ENCODE measurements at regions not wholly inside any gene's neighbourhood (a gene's known extent, or its start where the extent isn't known, plus 50 kb on each side); places are given as distances from the start of the nearest gene placed in this dataset.

DNA sequence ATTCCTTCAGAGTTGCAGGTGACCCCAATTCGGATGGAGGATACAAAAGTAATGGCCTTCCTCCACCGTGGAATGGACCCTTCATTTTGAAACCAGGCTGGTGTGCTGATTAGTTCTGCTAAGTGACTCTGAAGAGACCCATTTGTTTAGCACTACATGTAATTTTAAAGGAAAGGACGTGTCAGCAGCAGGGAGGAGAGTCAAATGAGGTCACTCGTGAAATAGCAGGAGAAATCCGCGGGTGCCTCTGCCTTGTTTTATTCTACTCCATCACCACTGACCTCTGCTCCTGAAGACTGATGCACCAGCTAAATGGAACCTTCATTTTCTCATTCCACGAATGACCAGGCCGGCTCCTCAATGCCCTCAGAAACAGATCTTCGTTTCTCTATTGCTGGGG is 589.2 kb downstream of the CDH11 start:
- TF ChIP-seq, protein P1, sequence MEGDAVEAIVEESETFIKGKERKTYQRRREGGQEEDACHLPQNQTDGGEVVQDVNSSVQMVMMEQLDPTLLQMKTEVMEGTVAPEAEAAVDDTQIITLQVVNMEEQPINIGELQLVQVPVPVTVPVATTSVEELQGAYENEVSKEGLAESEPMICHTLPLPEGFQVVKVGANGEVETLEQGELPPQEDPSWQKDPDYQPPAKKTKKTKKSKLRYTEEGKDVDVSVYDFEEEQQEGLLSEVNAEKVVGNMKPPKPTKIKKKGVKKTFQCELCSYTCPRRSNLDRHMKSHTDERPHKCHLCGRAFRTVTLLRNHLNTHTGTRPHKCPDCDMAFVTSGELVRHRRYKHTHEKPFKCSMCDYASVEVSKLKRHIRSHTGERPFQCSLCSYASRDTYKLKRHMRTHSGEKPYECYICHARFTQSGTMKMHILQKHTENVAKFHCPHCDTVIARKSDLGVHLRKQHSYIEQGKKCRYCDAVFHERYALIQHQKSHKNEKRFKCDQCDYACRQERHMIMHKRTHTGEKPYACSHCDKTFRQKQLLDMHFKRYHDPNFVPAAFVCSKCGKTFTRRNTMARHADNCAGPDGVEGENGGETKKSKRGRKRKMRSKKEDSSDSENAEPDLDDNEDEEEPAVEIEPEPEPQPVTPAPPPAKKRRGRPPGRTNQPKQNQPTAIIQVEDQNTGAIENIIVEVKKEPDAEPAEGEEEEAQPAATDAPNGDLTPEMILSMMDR (IDR thresholded peaks at IDR 0.05) = no peak
- no peak for TF ChIP-seq POLR2A (IDR thresholded peaks at IDR 0.05)
- TF ChIP-seq POLR2AphosphoS5 (IDR thresholded peaks at IDR 0.05; ENCODE audit: insufficient read depth in 1 of 2, low read depth in 1 of 2) = no peak
- H3K27me3 ChIP-seq = no peaks in the 10 kb centered on the region
- intact Hi-C loops (cut with DNase I) = no loop called here
- H3K9me3 ChIP-seq = no peaks in the 10 kb centered on the region
- no peaks in the 10 kb centered on the region for H3K4me1 ChIP-seq
- H3K36me3 ChIP-seq = no peaks in the 10 kb centered on the region
- no peak for DNase-seq (ENCODE audit: extremely low spot score in 2 of 2)
- H3K27ac ChIP-seq = no peak overlapping the region
- no peak overlapping the region for H3K4me3 ChIP-seq

DNA sequence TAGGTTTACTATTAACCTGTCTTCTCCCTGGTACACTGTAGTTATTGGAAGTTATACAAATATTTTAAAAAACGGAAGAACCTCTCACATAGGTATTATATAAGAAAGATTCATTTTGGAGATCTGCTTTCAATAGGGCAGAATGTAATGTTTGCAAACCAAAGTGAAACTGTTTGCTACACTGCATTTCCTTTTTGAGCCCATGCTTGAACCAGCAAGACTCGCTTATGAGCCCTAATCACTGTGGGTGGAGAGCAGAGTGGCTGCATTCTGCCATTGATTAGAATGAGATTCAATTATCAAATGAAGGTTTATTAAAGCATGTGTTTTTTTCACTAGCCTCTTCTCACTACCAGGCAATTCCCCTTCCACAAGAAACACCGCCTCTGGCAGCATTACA is 589.7 kb downstream of the CDH11 start:
- H3K9me3 ChIP-seq = no peaks in the 10 kb centered on the region
- intact Hi-C loops (cut with DNase I) = no loop called here
- no peaks in the 10 kb centered on the region for H3K27me3 ChIP-seq
- TF ChIP-seq POLR2A (IDR thresholded peaks at IDR 0.05) (no peak), POLR2AphosphoS5 (IDR thresholded peaks at IDR 0.05; ENCODE audit: insufficient read depth in 1 of 2, low read depth in 1 of 2) (no peak)
- TF ChIP-seq, protein P1 (IDR thresholded peaks at IDR 0.05) = no peak
- H3K27ac ChIP-seq = no peak overlapping the region
- no peak for DNase-seq (ENCODE audit: extremely low spot score in 2 of 2)
- H3K36me3 ChIP-seq = no peaks in the 10 kb centered on the region
- no peak overlapping the region for H3K4me3 ChIP-seq
- H3K4me1 ChIP-seq = no peaks in the 10 kb centered on the region

DNA sequence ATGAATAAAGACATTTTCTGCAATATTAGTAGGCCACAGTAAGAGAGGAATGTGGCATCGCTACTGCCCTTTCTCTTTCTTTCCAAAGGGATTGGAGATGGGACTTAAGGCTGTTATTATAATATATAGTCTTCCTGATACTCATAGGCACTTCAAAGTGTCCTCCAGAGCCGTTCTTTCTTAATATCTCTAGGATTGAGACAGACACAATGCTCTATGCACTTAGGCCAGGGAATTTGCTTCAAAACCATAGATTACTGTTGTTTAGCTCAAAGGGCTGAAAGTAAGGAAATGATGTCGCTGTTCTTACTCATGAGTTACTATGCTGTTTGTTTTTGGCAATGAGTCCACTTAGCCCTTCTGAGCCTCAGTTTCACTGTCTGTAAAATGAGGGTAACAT is 590.5 kb downstream of the CDH11 start:
- no peak for DNase-seq (ENCODE audit: extremely low spot score in 2 of 2)
- no peaks in the 10 kb centered on the region for H3K9me3 ChIP-seq

DNA sequence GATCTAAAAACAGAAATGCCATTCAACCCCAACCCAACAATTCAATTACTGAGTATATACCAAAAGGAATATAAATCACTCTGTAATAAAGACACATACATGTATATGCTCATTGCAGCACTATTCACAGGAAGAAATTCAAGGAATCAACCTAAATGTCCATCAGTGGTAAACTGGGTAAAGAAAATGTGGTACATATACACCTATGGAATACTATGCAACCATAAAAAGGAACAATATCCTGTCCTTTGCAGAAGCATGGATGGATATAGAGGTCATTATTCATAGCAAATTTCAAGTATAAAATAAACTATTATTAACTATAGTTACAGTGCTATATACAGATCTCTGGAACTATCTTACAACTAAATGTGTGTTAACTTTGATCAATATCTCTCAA is 599.3 kb downstream of the CDH11 start:
- TF ChIP-seq POLR2A (IDR thresholded peaks at IDR 0.05) = no peak
- TF ChIP-seq, protein P1 (IDR thresholded peaks at IDR 0.05) = no peak
- TF ChIP-seq POLR2AphosphoS5 (IDR thresholded peaks at IDR 0.05; ENCODE audit: insufficient read depth in 1 of 2, low read depth in 1 of 2) = no peak
- Histone ChIP-seq H3K4me3 (no peak overlapping the region), H3K4me1 (no peaks in the 10 kb centered on the region), H3K27ac (no peak overlapping the region), H3K36me3 (no peaks in the 10 kb centered on the region), H3K27me3 (no peaks in the 10 kb centered on the region), H3K9me3 (no peaks in the 10 kb centered on the region)
- no peak for DNase-seq (ENCODE audit: extremely low spot score in 2 of 2)
- intact Hi-C loops (cut with DNase I) = no loop called here

More for the DNA sequence above, 590.5 kb downstream of the CDH11 start:
- H3K27me3 ChIP-seq = no peaks in the 10 kb centered on the region
- no peaks in the 10 kb centered on the region for H3K4me1 ChIP-seq
- TF ChIP-seq POLR2A (IDR thresholded peaks at IDR 0.05) (no peak), POLR2AphosphoS5 (IDR thresholded peaks at IDR 0.05; ENCODE audit: insufficient read depth in 1 of 2, low read depth in 1 of 2) (no peak)
- TF ChIP-seq, protein P1 (IDR thresholded peaks at IDR 0.05) = no peak
- H3K4me3 ChIP-seq = no peak overlapping the region
- no peak overlapping the region for H3K27ac ChIP-seq
- H3K36me3 ChIP-seq = no peaks in the 10 kb centered on the region
- intact Hi-C loops (cut with DNase I) = no loop called here

DNA sequence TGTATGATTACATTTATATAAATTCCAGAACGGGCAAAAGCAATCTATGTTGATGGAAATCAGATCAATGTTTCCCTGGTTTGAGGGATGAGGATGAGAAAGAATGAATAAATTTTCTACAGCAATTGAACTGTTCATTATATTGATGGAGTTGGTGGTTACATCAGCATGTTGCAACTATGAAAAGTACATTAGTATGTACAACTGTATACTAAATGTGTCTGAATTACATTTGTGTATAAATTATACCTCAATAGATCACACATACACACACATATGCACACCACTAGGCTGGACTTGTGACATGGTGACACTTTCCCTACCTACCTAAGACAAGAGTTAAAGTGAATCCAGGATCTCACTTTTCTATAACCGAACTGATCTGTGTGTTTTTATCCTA is 608.0 kb downstream of the CDH11 start:
- Histone ChIP-seq H3K27me3 (no peaks in the 10 kb centered on the region), H3K4me3 (no peak overlapping the region), H3K4me1 (no peaks in the 10 kb centered on the region), H3K27ac (no peak overlapping the region), H3K36me3 (no peaks in the 10 kb centered on the region), H3K9me3 (no peaks in the 10 kb centered on the region)
- TF ChIP-seq, protein P1 (IDR thresholded peaks at IDR 0.05) = no peak
- no peak for DNase-seq (ENCODE audit: extremely low spot score in 2 of 2)
- intact Hi-C loops (cut with DNase I) = no loop called here

All from vagina (tissue), 2 donors.